Activated CD4-positive, alpha-beta T cell treated with anti-CD3 and anti-CD28 coated beads, Interleukin-2, Interleukin-6, amounts not matched to agents 100 ng/mL and 50 ng/mL, durations not matched to agents 16 hours and 8 hours (primary cell): ENCODE measurements at regions not wholly inside any gene's neighbourhood (a gene's known extent, or its start where the extent isn't known, plus 50 kb on each side); places are given as distances from the start of the nearest gene placed in this dataset.
"Not testable (repeated sequence)": the region's sequence is repeated elsewhere in the genome, so short reads cannot be mapped to it uniquely, and the experiment has no call there.

Experiments
- DNase-seq: peaks from one replicate; pipeline ENCODE4 v3.0.0-alpha.2; 2020

DNA sequence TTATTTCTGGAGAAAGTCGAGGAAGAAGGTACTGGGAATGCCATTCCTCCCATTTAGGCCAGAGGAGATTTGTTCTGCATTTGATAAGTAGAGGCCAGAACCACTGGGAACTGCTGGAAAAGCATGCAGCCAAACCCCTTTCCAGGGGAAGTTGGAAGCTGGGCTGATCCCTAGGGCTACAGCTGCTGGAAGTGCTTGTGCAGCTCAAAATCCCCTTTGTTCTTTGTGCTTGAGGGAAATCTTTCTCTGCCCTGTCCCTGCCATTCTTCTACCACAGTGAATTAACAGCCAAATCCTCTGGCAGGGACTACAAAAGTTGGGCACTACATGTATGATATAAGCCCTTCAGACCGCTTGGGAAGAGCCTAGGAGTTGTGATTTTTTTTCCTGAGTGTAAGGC is 734.1 kb downstream of the LRRIQ3 start:
- DNase-seq, result no peak

DNA sequence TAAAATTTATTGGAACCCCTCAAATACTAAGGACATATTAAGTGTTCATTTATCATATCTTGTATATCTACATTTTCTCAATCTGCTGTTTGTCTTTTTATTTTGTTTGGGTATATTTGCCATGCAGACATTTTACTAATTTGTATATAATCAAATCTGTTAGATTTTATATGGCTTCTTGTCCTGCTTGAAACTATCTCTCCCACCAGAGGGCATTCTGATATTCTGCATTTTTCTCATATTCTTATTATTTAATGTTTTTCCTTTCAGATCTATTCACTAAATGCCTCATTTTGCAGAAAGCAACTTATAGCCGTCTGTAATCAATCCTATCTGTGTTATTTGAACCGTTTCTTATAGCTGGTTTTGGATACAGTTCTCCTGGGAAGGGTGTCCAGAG is 745.5 kb downstream of the LRRIQ3 start:
- DNase-seq, result no peak

DNA sequence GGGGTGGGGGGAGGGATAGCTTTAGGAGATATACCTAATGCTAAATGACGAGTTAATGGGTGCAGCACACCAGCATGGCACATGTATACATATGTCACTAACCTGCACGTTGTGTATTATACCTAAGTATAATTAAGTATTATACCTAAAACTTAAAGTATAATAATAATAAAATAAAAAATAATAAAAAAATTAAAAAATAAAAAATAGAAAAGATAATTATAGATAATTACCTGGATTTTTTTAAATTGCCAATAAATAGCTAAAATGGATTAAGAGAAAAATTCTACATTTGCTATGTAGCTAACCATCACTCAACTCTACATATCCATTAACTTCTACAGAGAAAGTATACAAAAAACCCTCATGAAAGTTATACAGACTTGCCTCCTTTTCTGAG is 747.3 kb downstream of the LRRIQ3 start:
- DNase-seq, result not testable (repeated sequence)

DNA sequence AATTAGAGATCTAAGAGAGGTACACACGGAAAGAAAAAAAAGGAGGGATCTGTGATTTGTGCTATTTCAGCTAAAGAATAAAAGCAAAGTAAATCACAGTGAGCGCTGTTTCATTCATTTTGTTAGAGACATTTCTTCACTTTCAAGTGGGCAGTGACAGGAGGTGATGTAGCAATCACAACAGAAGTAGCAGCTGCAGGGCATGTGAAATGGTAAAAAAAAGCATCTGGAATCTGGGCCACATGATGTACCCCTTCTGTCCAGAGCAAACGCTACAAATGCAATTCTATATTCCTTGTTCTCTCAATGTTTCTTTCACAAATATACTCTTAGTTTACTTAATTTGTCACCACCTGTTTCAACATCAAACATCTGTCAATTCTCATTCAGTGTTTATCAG is 786.5 kb downstream of the LRRIQ3 start:
- DNase-seq, result no peak

DNA sequence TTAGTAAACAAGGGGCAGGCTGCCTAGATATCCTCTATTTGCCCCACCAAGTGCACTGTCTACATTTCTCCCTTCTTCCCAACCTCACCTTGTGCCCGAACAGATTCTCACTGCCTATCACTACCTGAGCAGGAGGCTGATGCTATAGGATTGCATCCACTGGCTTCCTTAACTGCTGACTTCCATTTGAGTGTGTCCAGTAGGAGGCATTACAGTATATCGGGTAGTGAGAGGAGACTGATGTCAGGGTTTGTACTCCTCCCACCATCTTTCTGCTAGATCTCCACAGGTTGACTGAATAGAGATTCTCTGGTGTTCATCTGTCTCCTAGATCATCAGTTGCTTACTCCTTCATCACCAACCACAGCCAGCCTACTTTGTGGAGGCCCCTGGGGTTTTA is 796.3 kb downstream of the LRRIQ3 start:
- DNase-seq, result no peak

DNA sequence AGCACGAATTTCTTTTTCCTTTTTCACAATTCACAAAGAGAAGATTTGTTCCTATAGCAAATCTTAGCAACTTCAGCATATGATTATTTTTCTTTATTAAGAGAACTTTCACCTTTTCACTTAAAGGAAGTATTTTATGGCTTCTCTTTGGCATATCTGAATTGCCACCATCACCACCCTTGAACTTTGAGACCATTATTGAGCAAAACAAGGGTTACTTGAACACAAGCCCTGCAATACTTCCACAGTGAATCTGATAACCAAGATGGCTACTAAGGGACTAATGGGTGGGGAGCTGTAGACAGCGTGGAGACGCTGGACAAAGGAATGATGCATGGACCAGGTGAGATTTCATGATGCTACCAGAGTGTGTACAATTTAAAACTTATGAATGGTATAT is 815.0 kb downstream of the LRRIQ3 start:
- DNase-seq, result no peak

DNA sequence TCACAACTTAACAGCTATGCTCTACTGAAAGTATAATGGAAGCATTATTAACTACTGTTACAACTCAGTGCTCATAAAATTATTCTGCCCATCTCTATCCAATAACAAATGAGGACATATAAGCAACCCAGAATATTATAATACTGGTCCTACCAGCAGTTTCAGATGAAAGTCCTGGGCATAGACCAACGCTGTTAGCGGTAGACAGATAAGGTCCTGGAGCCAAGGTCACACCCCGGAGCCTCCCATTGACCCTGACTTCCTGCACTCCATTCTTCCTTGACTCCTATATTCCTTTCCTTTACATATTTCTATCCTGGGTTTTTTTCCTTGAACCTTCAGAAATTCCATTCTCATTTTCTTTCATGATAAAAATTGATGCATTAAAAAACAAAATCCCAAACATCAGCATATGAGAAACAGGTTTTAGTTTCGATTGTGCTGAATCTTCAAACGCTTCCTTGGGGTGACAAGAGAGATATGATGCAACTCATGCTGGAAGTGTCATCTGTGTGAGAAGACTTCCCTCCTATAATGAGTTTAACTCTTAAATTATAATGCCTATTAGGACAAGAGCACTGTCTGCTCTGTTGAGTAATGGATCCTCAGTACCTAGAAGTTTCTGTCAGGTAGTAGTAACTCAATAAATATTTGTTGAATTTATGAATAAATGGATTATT is 831.1 kb downstream of the LRRIQ3 start:
- no peak for DNase-seq

DNA sequence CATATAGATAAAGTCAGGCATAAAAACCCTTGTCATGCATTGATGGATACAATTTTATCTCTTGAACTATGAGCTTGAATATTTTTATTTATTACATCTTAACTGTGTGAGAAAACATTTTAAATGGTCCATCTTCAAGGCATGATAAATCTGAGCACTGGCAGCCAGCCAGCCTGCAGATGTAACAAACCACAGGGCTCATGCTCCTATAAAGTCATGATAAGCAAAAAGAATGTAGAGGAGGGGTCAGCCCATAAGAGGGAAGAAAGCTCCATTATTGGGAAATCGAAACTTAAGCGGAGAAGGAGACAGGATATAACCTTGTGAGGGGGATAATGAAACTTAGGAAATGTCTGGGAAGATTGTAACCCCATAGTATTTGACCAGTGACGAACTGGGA is 839.0 kb downstream of the LRRIQ3 start:
- no peak for DNase-seq

DNA sequence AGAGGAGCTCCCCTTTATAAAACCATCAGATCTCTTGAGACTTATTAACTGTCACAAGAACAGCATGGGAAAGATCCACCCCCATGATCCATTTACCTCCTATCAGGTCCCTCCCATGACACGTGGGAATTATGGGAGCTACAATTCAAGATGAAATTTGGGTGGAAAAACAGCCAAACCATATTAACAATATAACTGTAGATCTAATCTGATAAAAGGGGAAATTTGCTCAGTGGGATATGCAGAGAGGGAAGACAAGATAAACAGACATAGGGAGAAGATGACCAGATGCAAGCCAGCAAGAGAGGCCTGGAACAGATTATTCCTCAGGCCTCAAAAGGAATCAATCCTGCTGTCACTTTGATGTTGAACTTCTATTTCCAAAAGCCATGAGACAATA is 841.5 kb downstream of the LRRIQ3 start:
- no peak for DNase-seq

DNA sequence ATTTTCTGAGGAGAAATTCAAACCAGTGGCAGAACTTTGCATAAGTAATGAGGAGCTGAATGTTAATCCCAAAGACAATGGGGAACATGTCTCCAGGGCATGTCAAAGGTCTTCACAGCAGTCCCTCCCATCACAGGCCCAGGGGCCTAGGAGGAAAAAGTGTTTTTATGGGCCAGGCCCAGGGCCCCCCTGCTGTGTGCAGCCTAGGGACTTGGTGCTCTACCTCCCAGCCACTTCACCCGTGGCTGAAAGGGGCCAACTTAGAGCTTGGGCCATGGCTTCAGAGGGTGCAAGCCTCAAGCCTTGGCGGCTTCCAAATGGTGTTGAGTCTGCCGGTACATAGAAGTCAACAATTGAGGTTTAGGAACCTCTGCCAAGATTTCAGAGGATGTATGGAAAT is 854.0 kb downstream of the LRRIQ3 start:
- no peak for DNase-seq

DNA sequence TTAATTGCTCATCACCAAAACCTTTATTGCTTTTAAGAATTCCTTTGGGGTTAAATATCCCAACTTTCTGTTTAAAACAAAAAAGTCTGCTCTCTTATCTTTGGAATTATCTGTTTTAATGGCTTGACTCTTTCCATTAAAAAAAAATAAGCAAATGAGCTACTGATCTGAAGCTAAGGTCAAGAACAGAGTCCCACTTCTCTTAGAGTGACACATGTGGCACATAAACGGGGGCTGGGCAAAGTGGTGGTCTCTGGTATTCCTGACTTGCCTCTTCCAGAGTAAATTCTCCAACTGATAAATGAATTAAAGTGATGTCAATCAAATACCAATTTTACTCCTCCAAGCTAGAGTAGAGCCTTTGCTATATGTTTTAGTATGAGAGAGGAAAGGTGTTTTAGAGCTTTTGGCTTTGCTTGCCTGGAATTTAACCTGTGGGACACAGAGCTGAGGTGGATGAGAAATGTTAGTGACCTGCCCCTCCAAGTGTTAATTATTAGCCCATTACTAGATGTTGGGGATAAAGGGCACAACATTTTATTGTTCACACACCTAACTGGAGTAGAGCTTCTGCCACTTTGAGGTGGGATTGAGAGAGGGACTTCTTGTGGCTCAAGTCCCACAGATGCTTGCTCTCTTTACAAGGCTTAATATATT is 864.0 kb downstream of the LRRIQ3 start:
- no peak for DNase-seq

DNA sequence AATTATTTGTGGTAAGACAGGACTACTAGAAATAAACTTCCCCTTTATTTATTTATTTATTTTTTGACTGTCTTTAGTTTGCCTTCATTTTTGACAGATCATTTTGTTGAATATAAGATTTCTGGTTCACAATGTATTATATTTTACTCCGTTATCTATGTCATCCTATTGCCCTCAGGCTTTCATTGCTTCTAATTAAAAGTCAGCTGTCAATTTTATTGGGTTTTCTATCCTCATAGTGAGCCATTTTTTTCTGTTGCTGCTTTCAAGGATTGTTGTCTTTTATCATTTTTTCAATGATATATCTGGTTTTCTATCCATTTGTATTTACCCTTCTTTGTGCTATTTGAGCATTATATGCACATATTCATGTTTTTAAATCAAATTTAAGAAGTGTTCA is 866.2 kb downstream of the LRRIQ3 start:
- DNase-seq, result no peak

DNA sequence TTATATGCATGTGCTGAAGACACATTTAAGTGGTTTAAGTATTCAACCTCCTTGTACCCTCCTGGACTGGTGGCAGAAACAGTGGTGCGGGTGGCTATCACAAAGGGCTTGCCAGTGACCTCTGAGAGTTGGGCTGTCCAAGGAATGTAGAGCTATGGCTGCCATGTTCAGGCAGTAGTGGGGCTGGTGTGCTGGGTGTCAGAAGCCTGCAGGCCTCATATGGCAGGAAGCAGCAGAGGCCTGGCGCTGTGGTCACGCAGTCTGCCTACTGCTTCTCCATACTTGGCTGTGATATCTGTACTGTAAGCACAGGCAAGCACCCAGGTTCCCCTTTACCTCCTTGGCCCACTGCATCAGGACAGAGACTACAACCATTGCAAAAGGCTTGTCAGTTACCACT is 870.0 kb downstream of the LRRIQ3 start:
- no peak for DNase-seq

DNA sequence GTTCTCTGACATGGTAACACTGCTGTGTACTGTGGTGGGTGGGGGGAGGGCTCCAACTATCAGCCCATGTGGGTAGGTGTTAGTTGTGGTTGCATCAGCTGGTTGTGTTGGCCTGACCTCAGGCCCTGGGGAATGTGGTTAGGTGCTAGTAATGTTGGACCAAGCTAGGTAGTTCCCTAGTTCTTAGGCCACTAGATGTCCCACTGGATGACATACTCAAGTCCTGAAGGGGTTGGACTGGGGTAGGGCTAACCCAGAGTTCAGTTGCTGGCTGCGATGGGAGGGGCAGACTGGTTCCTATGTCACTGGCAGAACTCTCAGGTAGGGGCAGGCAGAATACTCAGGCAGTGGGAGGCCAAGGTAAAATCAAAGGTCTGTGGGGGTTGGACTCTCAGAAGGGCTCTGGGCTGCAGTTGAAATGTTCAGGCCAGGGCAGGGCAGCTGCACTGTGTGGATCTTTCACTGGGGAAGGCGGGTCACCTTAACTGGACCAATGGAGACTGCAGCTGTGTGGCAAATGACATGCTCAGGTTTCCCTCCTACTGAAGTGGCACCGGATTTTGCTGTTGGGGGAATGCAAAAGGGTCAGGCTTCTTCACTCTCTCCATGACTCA is 870.7 kb downstream of the LRRIQ3 start:
- DNase-seq, result no peak

DNA sequence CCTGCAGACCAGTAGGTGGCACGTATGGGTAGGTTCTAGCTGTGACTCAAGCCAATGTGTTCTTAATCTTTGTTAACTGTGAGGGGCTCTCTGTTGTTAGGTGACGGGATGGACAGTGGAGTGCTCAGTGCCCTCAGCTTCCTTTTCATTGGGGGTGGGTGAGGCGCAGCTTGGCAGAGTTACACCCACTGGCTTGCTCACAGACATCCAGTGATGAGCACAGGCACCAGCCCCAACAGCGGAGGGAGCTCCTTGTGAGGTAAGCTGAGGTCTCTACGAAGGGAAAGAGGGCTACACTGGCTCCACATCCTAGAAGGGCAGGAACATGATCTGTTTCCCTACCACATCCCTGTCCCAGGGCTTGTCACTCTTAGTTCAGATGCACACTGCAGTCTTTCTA is 871.3 kb downstream of the LRRIQ3 start:
- no peak for DNase-seq

DNA sequence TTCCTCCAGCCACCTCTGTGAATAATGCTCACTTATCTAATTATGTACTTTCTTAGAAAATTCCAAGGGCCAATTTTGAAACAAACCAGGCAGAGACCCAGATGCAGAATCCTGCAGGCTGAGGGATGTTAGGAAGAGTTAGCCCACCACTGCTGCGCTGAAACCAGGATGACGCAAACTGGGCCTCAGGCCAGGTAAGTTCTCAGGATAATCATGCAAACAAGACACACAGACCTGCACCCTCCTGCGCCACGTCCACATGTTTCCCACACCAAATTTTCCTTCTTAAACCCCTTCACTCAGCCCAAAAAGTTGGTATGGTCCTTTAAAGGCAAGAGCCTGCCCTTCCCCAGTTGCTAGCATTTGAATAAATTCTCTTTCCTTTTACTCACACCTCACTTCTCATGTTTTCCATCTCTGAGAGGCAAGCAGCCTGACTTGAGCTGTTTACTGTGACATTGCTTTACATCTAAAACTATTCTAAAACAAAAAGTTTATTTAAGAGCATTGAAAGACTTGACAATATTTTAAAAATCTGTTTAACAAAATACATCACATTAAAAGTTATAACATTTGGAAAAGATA is 887.1 kb downstream of the LRRIQ3 start:
- DNase-seq, result no peak

DNA sequence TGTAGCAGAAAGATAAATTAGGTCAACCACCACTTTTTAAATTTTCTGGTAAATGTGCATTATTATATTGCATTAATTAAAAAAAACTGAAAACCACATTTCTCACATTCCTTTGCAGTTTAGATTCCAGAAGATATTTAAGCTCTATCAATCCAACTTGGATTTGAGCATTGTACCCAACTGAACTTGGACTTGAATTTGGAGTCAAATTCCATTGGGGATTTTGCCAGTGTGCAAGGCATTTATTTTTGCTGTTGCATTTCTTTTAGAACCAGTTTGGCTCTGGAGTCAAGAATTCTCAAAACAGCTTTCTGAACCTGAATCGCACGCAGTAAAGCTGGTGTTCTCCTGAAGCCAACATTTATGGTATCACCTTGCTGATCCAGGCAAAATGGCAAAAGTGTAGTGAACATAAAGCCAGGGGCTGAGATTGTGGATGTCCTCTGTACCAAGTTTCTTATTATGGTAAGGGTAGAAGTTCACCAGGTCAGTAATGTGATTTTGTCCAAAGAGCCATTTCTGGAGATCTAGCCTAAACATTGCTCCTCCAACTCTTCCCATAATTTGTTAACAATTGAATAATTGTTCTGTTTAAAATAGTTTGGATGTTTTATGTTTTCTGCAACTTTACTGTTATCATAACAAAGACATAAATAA is 890.9 kb downstream of the LRRIQ3 start:
- DNase-seq, result no peak

DNA sequence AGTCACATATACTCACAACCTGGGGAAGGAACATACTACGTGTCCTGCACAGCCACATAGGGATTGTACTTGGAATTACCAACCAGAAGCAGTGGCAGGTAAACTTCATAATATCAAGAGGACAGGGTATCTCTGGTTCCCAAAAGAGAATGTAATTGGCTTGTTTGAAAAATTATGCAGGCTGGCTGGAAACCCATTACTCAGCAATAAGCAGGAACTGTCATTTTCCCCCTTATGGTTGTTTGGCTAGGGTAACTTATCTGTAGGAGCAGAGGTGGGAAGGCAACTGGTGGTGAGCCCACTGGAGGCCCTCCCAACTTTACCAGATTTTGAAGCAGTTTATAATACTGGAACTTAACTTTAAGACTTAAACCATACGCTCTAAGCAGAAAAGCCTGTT is 924.1 kb downstream of the LRRIQ3 start:
- no peak for DNase-seq

DNA sequence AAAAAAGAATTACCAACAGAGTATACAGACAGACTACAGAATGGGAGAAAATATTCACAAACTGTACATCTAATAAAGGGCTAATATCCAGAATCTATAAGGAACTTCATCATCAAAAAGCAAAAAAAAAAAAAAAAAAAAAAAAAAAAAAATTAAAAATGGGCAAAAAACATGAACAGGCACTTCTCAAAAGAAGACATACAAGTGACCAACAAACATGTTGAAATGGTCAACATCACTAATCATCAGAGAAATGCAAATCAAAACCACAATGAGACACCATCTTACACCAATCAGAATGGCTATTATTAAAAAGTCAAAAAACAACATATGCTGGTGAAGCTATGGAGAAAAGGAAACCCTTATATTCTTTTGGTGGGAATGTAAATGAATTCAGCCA is 952.8 kb downstream of the LRRIQ3 start:
- DNase-seq, result not testable (repeated sequence)

DNA sequence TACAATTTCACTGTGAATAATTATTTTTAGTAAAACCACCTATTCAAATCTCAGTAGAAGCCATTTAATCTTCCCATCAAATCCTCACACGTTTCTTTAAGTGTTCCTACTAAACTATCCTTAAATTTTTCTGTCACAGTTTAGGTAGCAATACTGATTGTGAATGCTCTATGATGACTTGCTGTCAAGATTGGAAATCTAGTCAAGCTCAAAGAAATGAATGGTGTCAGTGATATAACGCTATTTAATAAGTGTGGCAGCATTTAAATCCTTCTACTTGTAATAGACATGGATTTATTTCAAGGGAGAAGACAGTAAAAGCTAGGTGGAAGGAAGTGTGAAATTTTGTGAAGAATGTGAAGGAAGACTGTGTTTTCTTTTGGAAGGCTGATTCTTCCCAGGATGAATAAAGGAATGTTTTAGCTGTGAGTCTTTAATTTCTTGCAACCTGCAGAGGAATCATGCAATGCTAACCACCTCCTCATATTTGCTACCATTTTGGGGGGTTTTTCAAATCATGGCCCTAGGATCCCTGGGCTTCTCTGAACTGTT is 936.7 kb upstream of the NEGR1 start:
- no peak for DNase-seq

DNA sequence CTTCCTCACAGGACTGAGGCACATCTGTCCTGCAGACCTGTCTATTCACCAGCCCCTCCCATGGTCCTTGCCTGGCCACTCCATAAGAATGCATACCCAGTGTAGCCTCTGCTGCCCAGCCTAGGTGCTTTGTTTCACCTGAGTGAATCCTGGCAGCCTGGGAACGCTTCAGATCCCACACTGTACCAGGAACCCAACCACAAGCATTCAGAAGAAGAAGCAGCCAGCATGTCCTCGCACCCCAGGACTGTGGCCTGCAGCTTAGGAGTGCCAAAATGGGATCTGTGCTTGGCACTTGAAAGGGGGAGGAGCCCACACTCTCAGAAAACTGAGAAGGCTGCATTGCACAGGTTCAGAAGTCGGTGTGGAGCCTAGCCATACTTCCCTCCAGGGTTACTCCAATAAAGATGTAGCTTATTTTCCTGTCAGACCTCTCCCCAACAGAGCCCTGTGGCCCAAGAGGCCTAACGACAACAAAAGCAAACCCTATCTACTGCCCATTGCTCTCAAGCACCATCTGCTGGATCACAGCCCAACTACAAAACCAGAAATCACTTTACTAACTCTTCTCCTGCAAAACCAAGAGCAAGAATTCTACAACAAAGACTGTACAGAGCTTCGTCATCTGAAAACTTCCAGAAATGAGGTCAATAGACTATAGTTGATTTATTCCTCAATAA is 923.1 kb upstream of the NEGR1 start:
- no peak for DNase-seq

DNA sequence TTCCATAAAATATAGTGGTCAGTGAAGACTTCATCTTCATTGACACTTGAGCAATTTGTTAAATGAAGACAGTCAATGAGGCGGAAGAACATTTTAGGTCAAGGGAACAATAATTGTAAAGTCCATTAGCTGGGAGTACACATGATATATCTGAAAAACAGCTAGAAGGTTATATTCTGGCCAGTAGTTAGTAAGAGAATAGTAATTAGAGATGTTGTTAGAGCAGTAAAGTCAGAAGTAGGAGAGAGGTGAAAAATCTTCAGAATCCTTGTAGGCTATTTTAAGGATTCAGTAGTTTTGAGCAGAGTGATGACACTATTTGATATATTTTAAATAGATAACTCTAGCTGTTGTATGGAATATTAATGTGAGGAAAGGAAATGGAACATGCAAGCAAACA is 915.6 kb upstream of the NEGR1 start:
- DNase-seq, result no peak

DNA sequence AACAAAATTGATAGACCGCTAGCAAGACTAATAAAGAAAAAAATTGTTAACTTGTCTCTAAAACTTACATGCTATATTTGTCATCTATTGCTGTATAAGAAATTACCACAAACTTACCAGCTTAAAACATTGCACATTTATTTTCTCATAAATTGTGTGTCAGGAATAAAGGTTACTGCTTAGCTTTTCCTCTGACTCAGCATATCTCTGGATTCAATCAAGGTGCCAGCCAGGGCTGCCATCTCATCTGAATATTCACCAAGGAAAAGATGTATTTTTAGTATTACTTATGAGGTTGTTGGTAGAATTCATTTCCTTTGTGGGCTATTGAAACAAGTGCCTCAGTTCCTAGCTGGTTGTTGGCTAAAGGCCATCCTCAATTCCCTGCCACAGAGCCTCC is 912.6 kb upstream of the NEGR1 start:
- DNase-seq, result no peak
